ENCODE measurements at regions not wholly inside any gene's neighbourhood (a gene's known extent, or its start where the extent isn't known, plus 50 kb on each side); places are given as distances from the start of the nearest gene placed in this dataset.

DNA sequence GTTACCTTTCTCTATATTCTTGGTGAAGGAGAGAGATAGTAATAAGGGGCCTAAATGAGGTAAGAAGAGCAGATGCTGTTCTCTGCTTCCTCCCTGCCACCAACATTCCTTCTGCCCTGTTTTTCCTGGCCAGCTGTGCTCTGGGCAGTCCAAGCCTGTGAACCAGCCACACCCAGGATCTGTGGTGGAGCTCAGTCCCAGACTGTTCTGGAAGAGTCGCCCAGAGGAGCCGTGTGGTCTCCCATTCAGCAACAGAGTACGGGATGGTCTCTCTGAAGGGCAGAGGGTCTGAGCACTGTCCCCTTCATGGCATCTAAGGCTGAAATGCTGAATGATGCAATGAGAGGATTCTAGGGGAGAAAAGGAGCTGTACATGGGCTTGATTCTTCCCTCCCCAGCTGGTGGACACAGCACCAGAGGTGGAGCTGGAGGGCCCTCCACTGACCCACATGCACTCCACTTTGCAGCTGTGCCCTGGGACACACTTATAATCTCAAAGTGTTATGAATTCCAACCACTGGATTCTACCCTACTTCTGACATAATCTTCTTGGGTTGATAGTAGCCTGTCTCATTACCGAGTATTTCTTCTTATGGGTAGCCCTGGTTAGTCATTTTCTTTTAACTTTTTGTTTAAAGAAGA lies 70.8 kb upstream of the RPS23 start:
- no peak for TF ChIP-seq POLR2AphosphoS5 (IDR thresholded peaks at IDR 0.05; ENCODE audit: low read depth, low read length)
- TF ChIP-seq TAF1 (IDR thresholded peaks at IDR 0.05; ENCODE audit: low read depth, low read length): no peak
- TF ChIP-seq POLR2A (IDR thresholded peaks at IDR 0.05; ENCODE audit: low read depth, low read length): no peak
- TF ChIP-seq PAX5 (IDR thresholded peaks at IDR 0.05; ENCODE audit: insufficient read depth, low read length, severe bottlenecking): no peak
- no peak for TF ChIP-seq SPI1 (IDR thresholded peaks at IDR 0.05; ENCODE audit: low read depth, low read length)
- TF ChIP-seq POU2F2 (IDR thresholded peaks at IDR 0.05; ENCODE audit: low read depth, low read length): no peak
